Liver (tissue), 8 donors: ENCODE measurements at regions not wholly inside any gene's neighbourhood (a gene's known extent, or its start where the extent isn't known, plus 50 kb on each side); places are given as distances from the start of the nearest gene placed in this dataset.

ENCODE experiments used
- DNase-seq: peaks from one replicate; pipeline ENCODE4 v3.0.0-alpha.2; 2017; ENCODE audit warnings: low spot score
- H3K27ac ChIP-seq, 2 donors: one replicate each; pipeline ENCODE4 v1.7.0; 2013; ENCODE audit warnings: inconsistent platforms in 2 of 2, low read length in 2 of 2, control low read depth in 1 of 2, low read depth in 1 of 2, mild to moderate bottlenecking in 1 of 2
- H3K27me3 ChIP-seq, 4 donors: one replicate each; pipeline versions ENCODE4 v1.6.1 to v1.7.0; 2013; ENCODE audit warnings: low read length in 3 of 4, inconsistent platforms in 1 of 4, mild to moderate bottlenecking in 1 of 4, moderate library complexity in 1 of 4; ENCODE audit not compliant: control insufficient read depth in 4 of 4, insufficient read depth in 4 of 4
- H3K36me3 ChIP-seq, 4 donors: one replicate each; pipeline versions ENCODE4 v1.6.1 to v1.7.0; 2013; ENCODE audit warnings: low read length in 3 of 4, mild to moderate bottlenecking in 3 of 4, low read depth in 1 of 4, moderate library complexity in 1 of 4; ENCODE audit not compliant: control insufficient read depth in 4 of 4, insufficient read depth in 3 of 4
- H3K4me1 ChIP-seq, 4 donors: one replicate each; pipeline versions ENCODE4 v1.6.1 to v1.7.0; 2013; ENCODE audit warnings: low read length in 3 of 4, mild to moderate bottlenecking in 3 of 4, moderate library complexity in 1 of 4; ENCODE audit not compliant: control insufficient read depth in 4 of 4, insufficient read depth in 4 of 4
- H3K4me3 ChIP-seq, 3 donors: one replicate each; pipeline versions ENCODE4 v1.6.1 to v1.7.0; 2013; ENCODE audit warnings: low read length in 3 of 3, control low read depth in 1 of 3, low read depth in 1 of 3, mild to moderate bottlenecking in 1 of 3
- H3K9ac ChIP-seq, 2 donors: one replicate each; pipeline ENCODE4 v1.7.0; 2013; ENCODE audit warnings: low read length in 2 of 2, mild to moderate bottlenecking in 2 of 2, moderate library complexity in 2 of 2, control low read depth in 1 of 2, low read depth in 1 of 2
- H3K9me3 ChIP-seq, 4 donors: one replicate each; pipeline versions ENCODE4 v1.6.1 to v1.7.0; 2013; ENCODE audit warnings: low read length in 3 of 4; ENCODE audit not compliant: control insufficient read depth in 4 of 4
- EGR1 ChIP-seq, 2 donors: IDR thresholded peaks; 2 replicates each; pipeline ENCODE4 v1.6.1; 2016 to 2018; ENCODE audit warnings: antibody characterized with exemption in 2 of 2, low read depth in 2 of 2
- FOXA1 ChIP-seq: IDR thresholded peaks from 2 replicates; pipeline ENCODE4 v1.6.1; 2016; ENCODE audit warnings: antibody characterized with exemption
- FOXA2 ChIP-seq: IDR thresholded peaks from 2 replicates; pipeline ENCODE4 v1.6.1; 2016; ENCODE audit warnings: antibody characterized with exemption
- GABPA ChIP-seq, 2 donors: IDR thresholded peaks in 1 of 2; conservative IDR thresholded peaks in 1 of 2; 2 replicates each; pipeline ENCODE4 v1.6.1; 2016; ENCODE audit warnings: antibody characterized with exemption in 2 of 2, mild to moderate bottlenecking in 1 of 2, moderate library complexity in 1 of 2
- HNF4A ChIP-seq, 2 donors: conservative IDR thresholded peaks; 2 replicates each; pipeline ENCODE4 v1.6.1; 2016; ENCODE audit warnings: antibody characterized with exemption in 2 of 2, mild to moderate bottlenecking in 2 of 2
- HNF4G ChIP-seq: IDR thresholded peaks from 2 replicates; pipeline ENCODE4 v1.6.1; 2016; ENCODE audit warnings: antibody characterized with exemption
- JUND ChIP-seq, 2 donors: IDR thresholded peaks; 2 replicates each; pipeline ENCODE4 v1.6.1; 2016; ENCODE audit warnings: antibody characterized with exemption in 2 of 2
- NR2F2 ChIP-seq: IDR thresholded peaks from 2 replicates; pipeline ENCODE4 v1.6.1; 2016; ENCODE audit warnings: antibody characterized with exemption
- RAD21 ChIP-seq, 2 donors: IDR thresholded peaks; 2 replicates each; pipeline ENCODE4 v1.6.1; 2016; ENCODE audit warnings: antibody characterized with exemption in 2 of 2, mild to moderate bottlenecking in 2 of 2
- RXRA ChIP-seq, 2 donors: IDR thresholded peaks; 2 replicates each; pipeline ENCODE4 v1.6.1; 2017 to 2018; ENCODE audit warnings: antibody characterized with exemption in 2 of 2, mild to moderate bottlenecking in 1 of 2
- SP1 ChIP-seq: IDR thresholded peaks from 2 replicates; pipeline ENCODE4 v1.6.1; 2018; ENCODE audit warnings: antibody characterized with exemption, mild to moderate bottlenecking
- TAF1 ChIP-seq: conservative IDR thresholded peaks from 2 replicates; pipeline ENCODE4 v1.6.1; 2016; ENCODE audit warnings: antibody characterized with exemption, mild to moderate bottlenecking
- YY1 ChIP-seq: IDR thresholded peaks from 2 replicates; pipeline ENCODE4 v1.6.1; 2016; ENCODE audit warnings: antibody characterized with exemption, mild to moderate bottlenecking
- WGBS: extraction: QIAGEN DNeasy Blood & Tissue Kit; methylation state at CpG from one replicate; pipeline ENCODE4 v1.1.7; 2013; 5-methylcytosine and 5-hydroxymethylcytosine counted together
- TF ChIP-seq, protein P1 (sequence below): IDR thresholded peaks from 2 replicates; pipeline ENCODE4 v1.6.1; 2016; ENCODE audit warnings: antibody characterized with exemption
- TF ChIP-seq, protein P2 (sequence below): IDR thresholded peaks from 2 replicates; pipeline ENCODE4 v1.6.1; 2016; ENCODE audit warnings: antibody characterized with exemption, mild to moderate bottlenecking
- TF ChIP-seq, protein P3 (sequence below): IDR thresholded peaks from 2 replicates; pipeline ENCODE4 v1.6.1; 2016; ENCODE audit warnings: antibody characterized with exemption
- TF ChIP-seq, protein P4 (sequence below): IDR thresholded peaks from 2 replicates; pipeline ENCODE4 v1.6.1; 2016; ENCODE audit warnings: antibody characterized with exemption
- TF ChIP-seq, protein P5 (sequence below): fragments of 150-350 bp; IDR thresholded peaks from 2 replicates; pipeline ENCODE4 v1.5.1; 2017; ENCODE audit warnings: improper control_type of control experiment, low read depth, low read length; ENCODE audit not compliant: missing input control
- donor health status: healthy.
- donor health status: healthy.
- donor health status: healthy.
- donor health status: healthy.
- donor health status: healthy.

DNA sequence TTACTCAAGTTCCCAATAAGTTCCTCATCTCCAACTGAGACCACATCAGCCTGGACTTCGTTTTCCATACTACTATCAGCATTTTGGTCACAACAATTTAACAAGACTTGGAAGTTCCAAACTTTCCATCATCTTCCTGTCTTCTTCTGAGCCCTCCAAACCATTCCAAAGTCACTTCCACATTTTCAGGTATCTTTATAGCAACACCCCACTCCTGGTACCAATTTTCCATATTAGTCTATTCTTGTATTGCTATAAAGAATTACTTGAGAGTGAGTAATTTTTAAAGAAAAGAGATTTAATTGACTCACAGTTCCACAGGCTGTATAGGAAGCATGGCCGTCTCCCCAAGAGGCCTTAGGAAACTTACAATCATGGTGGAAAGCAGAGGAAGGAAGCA is 138.6 kb upstream of the GPRIN3 start:
- Histone ChIP-seq H3K4me1 (no peaks in the 10 kb centered on the region), H3K9me3 (peaks cover 6 to 19% (median 8%) of the 10 kb centered on the region in 4 donors), H3K27ac (no peak overlapping the region), H3K9ac (no peak overlapping the region), H3K36me3 (no peaks in the 10 kb centered on the region), H3K4me3 (peak overlapping the region in 2 of 3 donors; percentile 11 to 22), H3K27me3 (no peaks in the 10 kb centered on the region)
- TF ChIP-seq RAD21 (IDR thresholded peaks at IDR 0.05) (no peak), SP1 (no peak), TAF1 (no peak), EGR1 (IDR thresholded peaks at IDR 0.05; ENCODE audit: low read depth in 2 of 2) (no peak), GABPA (IDR thresholded peaks at IDR 0.05 in 1 of 2, conservative IDR thresholded peaks at IDR 0.05 in 1 of 2) (no peak), RXRA (IDR thresholded peaks at IDR 0.05) (no peak), NR2F2 (no peak), FOXA1 (no peak), FOXA2 (no peak), HNF4A (conservative IDR thresholded peaks at IDR 0.05) (no peak), YY1 (no peak)
- TF ChIP-seq, protein P1, sequence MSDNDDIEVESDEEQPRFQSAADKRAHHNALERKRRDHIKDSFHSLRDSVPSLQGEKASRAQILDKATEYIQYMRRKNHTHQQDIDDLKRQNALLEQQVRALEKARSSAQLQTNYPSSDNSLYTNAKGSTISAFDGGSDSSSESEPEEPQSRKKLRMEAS = no peak
- TF ChIP-seq, protein P2, sequence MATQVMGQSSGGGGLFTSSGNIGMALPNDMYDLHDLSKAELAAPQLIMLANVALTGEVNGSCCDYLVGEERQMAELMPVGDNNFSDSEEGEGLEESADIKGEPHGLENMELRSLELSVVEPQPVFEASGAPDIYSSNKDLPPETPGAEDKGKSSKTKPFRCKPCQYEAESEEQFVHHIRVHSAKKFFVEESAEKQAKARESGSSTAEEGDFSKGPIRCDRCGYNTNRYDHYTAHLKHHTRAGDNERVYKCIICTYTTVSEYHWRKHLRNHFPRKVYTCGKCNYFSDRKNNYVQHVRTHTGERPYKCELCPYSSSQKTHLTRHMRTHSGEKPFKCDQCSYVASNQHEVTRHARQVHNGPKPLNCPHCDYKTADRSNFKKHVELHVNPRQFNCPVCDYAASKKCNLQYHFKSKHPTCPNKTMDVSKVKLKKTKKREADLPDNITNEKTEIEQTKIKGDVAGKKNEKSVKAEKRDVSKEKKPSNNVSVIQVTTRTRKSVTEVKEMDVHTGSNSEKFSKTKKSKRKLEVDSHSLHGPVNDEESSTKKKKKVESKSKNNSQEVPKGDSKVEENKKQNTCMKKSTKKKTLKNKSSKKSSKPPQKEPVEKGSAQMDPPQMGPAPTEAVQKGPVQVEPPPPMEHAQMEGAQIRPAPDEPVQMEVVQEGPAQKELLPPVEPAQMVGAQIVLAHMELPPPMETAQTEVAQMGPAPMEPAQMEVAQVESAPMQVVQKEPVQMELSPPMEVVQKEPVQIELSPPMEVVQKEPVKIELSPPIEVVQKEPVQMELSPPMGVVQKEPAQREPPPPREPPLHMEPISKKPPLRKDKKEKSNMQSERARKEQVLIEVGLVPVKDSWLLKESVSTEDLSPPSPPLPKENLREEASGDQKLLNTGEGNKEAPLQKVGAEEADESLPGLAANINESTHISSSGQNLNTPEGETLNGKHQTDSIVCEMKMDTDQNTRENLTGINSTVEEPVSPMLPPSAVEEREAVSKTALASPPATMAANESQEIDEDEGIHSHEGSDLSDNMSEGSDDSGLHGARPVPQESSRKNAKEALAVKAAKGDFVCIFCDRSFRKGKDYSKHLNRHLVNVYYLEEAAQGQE = no peak
- TF ChIP-seq, protein P3, sequence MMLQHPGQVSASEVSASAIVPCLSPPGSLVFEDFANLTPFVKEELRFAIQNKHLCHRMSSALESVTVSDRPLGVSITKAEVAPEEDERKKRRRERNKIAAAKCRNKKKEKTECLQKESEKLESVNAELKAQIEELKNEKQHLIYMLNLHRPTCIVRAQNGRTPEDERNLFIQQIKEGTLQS = no peak
- 74% methylated on average over 2 of the region's 2 CpGs for WGBS
- DNase-seq = no peak

DNA sequence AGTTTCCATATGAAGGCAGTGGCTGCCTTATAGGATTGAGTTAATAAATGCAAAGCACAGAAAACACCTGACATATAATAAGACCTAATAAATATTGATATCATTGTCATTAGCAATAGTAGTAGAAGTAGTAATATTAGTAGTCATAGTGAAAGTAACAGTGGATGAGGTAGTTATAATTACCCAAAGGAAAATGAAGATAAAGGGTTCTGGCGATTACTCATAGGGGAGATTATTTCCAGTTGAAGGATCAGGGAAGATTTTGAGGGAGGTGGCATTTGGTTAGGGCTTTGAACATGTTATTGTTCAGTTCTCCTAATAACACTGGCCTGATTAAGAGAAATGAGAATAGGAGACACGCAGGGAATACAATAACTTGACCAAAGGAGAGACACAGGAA is 131.9 kb upstream of the GPRIN3 start:
- Histone ChIP-seq H3K9me3 (no peaks in the 10 kb centered on the region), H3K4me3 (no peak overlapping the region), H3K4me1 (no peaks in the 10 kb centered on the region), H3K9ac (no peak overlapping the region), H3K27me3 (peaks cover 0 to 3% (median 0%) of the 10 kb centered on the region in 4 donors), H3K27ac (no peak overlapping the region), H3K36me3 (no peaks in the 10 kb centered on the region)
- 89% methylated on average over 2 of the region's 2 CpGs for WGBS
- no peak for TF ChIP-seq HNF4A (conservative IDR thresholded peaks at IDR 0.05)
- TF ChIP-seq, protein P1 = no peak
- no peak for TF ChIP-seq FOXA1
- TF ChIP-seq TAF1 = no peak
- TF ChIP-seq GABPA (IDR thresholded peaks at IDR 0.05 in 1 of 2, conservative IDR thresholded peaks at IDR 0.05 in 1 of 2) = no peak
- TF ChIP-seq RXRA (IDR thresholded peaks at IDR 0.05) = no peak
- TF ChIP-seq RAD21 (IDR thresholded peaks at IDR 0.05) = no peak
- TF ChIP-seq HNF4G = no peak
- TF ChIP-seq YY1 = no peak
- no peak for TF ChIP-seq JUND (IDR thresholded peaks at IDR 0.05)
- TF ChIP-seq, protein P4, sequence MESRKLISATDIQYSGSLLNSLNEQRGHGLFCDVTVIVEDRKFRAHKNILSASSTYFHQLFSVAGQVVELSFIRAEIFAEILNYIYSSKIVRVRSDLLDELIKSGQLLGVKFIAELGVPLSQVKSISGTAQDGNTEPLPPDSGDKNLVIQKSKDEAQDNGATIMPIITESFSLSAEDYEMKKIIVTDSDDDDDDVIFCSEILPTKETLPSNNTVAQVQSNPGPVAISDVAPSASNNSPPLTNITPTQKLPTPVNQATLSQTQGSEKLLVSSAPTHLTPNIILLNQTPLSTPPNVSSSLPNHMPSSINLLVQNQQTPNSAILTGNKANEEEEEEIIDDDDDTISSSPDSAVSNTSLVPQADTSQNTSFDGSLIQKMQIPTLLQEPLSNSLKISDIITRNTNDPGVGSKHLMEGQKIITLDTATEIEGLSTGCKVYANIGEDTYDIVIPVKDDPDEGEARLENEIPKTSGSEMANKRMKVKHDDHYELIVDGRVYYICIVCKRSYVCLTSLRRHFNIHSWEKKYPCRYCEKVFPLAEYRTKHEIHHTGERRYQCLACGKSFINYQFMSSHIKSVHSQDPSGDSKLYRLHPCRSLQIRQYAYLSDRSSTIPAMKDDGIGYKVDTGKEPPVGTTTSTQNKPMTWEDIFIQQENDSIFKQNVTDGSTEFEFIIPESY = no peak
- TF ChIP-seq, protein P2 = no peak
- no peak for TF ChIP-seq EGR1 (IDR thresholded peaks at IDR 0.05; ENCODE audit: low read depth in 2 of 2)
- TF ChIP-seq, protein P5, sequence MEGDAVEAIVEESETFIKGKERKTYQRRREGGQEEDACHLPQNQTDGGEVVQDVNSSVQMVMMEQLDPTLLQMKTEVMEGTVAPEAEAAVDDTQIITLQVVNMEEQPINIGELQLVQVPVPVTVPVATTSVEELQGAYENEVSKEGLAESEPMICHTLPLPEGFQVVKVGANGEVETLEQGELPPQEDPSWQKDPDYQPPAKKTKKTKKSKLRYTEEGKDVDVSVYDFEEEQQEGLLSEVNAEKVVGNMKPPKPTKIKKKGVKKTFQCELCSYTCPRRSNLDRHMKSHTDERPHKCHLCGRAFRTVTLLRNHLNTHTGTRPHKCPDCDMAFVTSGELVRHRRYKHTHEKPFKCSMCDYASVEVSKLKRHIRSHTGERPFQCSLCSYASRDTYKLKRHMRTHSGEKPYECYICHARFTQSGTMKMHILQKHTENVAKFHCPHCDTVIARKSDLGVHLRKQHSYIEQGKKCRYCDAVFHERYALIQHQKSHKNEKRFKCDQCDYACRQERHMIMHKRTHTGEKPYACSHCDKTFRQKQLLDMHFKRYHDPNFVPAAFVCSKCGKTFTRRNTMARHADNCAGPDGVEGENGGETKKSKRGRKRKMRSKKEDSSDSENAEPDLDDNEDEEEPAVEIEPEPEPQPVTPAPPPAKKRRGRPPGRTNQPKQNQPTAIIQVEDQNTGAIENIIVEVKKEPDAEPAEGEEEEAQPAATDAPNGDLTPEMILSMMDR = no peak
- no peak for TF ChIP-seq SP1
- no peak for DNase-seq
